Neural cell (in vitro differentiated cells): ENCODE measurements at regions not wholly inside any gene's neighbourhood (a gene's known extent, or its start where the extent isn't known, plus 50 kb on each side); places are given as distances from the start of the nearest gene placed in this dataset.

ENCODE experiments used
- H2AFZ ChIP-seq: fragments of 200-600, 300-800 bp; sonication (generic), shearing (Covaris generic); 2 replicates; pipeline ENCODE4 v1.6.0; 2014; ENCODE audit warnings: low read depth, mild to moderate bottlenecking, antibody characterized with exemption, low read length, moderate library complexity
- H3F3A ChIP-seq: fragments of 200-600 bp; shearing (Covaris generic); 2 replicates; pipeline ENCODE4 v1.6.1; 2016; ENCODE audit warnings: mild to moderate bottlenecking, moderate library complexity, mixed read lengths, antibody characterized with exemption, low read length; ENCODE audit not compliant: insufficient read depth, poor library complexity, severe bottlenecking
- H3K27ac ChIP-seq: fragments of 200-600, 300-800 bp; sonication (generic), shearing (Covaris generic); 2 replicates; pipeline ENCODE4 v1.5.1; 2014; ENCODE audit warnings: mild to moderate bottlenecking, low read length, moderate library complexity
- H3K27me3 ChIP-seq: fragments of 300-800, 200-600 bp; sonication (generic), shearing (Covaris generic); 2 replicates; pipeline ENCODE4 v1.6.0; 2014; ENCODE audit warnings: mild to moderate bottlenecking, low read depth, low read length, moderate library complexity; ENCODE audit not compliant: insufficient read depth
- H3K36me3 ChIP-seq: fragments of 300-800, 200-600 bp; sonication (generic), shearing (Covaris generic); 2 replicates; pipeline ENCODE4 v1.5.1; 2014; ENCODE audit warnings: mild to moderate bottlenecking, antibody characterized with exemption, low read length, moderate library complexity; ENCODE audit not compliant: insufficient read depth
- H3K4me2 ChIP-seq: fragments of 300-800, 200-600 bp; sonication (generic), shearing (Covaris generic); 2 replicates; pipeline ENCODE4 v1.6.0; 2014; ENCODE audit warnings: mild to moderate bottlenecking, low read length
- H3K4me3 ChIP-seq: fragments of 300-800, 200-600 bp; sonication (generic), shearing (Covaris generic); 2 replicates; pipeline ENCODE4 v1.5.1; 2014; ENCODE audit warnings: mild to moderate bottlenecking, low read length, moderate library complexity
- H3K79me2 ChIP-seq: fragments of 200-600 bp; shearing (Covaris generic); replicated peaks from 2 replicates; pipeline ENCODE4 v1.6.0; 2014; ENCODE audit warnings: mild to moderate bottlenecking, low read length, moderate library complexity; ENCODE audit not compliant: insufficient read depth
- H3K9ac ChIP-seq: fragments of 300-800, 200-600 bp; sonication (generic), shearing (Covaris generic); 2 replicates; pipeline ENCODE4 v1.6.1; 2016; ENCODE audit warnings: mild to moderate bottlenecking, low read length, mixed read lengths
- H3K9me2 ChIP-seq: fragments of 200-600 bp; shearing (Covaris generic); 2 replicates; pipeline ENCODE4 v1.6.1; 2016; ENCODE audit warnings: mild to moderate bottlenecking, low read length, mixed read lengths; ENCODE audit not compliant: insufficient read depth
- H3K9me3 ChIP-seq: fragments of 200-600, 300-800 bp; sonication (generic), shearing (Covaris generic); 2 replicates; pipeline ENCODE4 v1.6.1; 2016; ENCODE audit warnings: mild to moderate bottlenecking, mixed run types, low read length, moderate library complexity, mixed read lengths
- H4K20me1 ChIP-seq: fragments of 200-600 bp; shearing (Covaris generic); 2 replicates; pipeline ENCODE4 v1.6.1; 2016; ENCODE audit warnings: mild to moderate bottlenecking, mixed run types; ENCODE audit not compliant: insufficient read depth
- CTCF ChIP-seq: fragments of 450-650 bp; IDR thresholded peaks from 2 replicates; pipeline ENCODE4 v1.5.1; 2014; ENCODE audit warnings: antibody characterized with exemption, mild to moderate bottlenecking, moderate library complexity; ENCODE audit not compliant: poor library complexity, severe bottlenecking
- EP300 ChIP-seq: fragments of 450-650 bp; conservative IDR thresholded peaks from 2 replicates; pipeline ENCODE4 v1.6.1; 2014; ENCODE audit warnings: antibody characterized with exemption, mild to moderate bottlenecking, moderate library complexity; ENCODE audit not compliant: poor library complexity, severe bottlenecking
- EZH2 ChIP-seq: fragments of 200-600, 300-800 bp; shearing (Covaris generic), sonication (generic); IDR thresholded peaks from 2 replicates; pipeline ENCODE4 v1.6.1; 2014; ENCODE audit warnings: antibody characterized with exemption, low read length, borderline replicate concordance, mild to moderate bottlenecking; ENCODE audit not compliant: insufficient read depth, poor library complexity, severe bottlenecking
- MXI1 ChIP-seq: fragments of 450-650 bp; conservative IDR thresholded peaks from 2 replicates; pipeline ENCODE4 v1.6.1; 2014; ENCODE audit warnings: antibody characterized with exemption, mild to moderate bottlenecking; ENCODE audit not compliant: poor library complexity, severe bottlenecking
- POLR2AphosphoS5 ChIP-seq: IDR thresholded peaks from 2 replicates; pipeline ENCODE4 v1.6.1; 2012
- RAD21 ChIP-seq: fragments of 450-650 bp; conservative IDR thresholded peaks from 2 replicates; pipeline ENCODE4 v1.6.1; 2014; ENCODE audit warnings: antibody characterized with exemption, mild to moderate bottlenecking, moderate library complexity
- SMC3 ChIP-seq: fragments of 450-650 bp; conservative IDR thresholded peaks from 2 replicates; pipeline ENCODE4 v1.6.1; 2014; ENCODE audit warnings: antibody characterized with exemption, mild to moderate bottlenecking, moderate library complexity; ENCODE audit not compliant: poor library complexity
- TAF1 ChIP-seq: IDR thresholded peaks from 2 replicates; pipeline ENCODE4 v1.6.1; 2012; ENCODE audit warnings: low read depth
- TF ChIP-seq, protein P1 (sequence below): IDR thresholded peaks from 2 replicates; pipeline ENCODE4 v1.6.1; 2012; ENCODE audit warnings: borderline replicate concordance

GRCh38 chr20:11982955-11983470 is 65.3 kb downstream of the BTBD3 start:
- H3K9me2 ChIP-seq = no peaks in the 10 kb centered on the region
- no peaks in the 10 kb centered on the region for H3K36me3 ChIP-seq
- no peak overlapping the region for H3K4me3 ChIP-seq
- TF ChIP-seq CTCF (no peak), RAD21 (no peak), POLR2AphosphoS5 (no peak), SMC3 (no peak), TAF1 (no peak), EP300 (no peak), MXI1 (no peak), EZH2 (no peak)
- TF ChIP-seq, protein P1, sequence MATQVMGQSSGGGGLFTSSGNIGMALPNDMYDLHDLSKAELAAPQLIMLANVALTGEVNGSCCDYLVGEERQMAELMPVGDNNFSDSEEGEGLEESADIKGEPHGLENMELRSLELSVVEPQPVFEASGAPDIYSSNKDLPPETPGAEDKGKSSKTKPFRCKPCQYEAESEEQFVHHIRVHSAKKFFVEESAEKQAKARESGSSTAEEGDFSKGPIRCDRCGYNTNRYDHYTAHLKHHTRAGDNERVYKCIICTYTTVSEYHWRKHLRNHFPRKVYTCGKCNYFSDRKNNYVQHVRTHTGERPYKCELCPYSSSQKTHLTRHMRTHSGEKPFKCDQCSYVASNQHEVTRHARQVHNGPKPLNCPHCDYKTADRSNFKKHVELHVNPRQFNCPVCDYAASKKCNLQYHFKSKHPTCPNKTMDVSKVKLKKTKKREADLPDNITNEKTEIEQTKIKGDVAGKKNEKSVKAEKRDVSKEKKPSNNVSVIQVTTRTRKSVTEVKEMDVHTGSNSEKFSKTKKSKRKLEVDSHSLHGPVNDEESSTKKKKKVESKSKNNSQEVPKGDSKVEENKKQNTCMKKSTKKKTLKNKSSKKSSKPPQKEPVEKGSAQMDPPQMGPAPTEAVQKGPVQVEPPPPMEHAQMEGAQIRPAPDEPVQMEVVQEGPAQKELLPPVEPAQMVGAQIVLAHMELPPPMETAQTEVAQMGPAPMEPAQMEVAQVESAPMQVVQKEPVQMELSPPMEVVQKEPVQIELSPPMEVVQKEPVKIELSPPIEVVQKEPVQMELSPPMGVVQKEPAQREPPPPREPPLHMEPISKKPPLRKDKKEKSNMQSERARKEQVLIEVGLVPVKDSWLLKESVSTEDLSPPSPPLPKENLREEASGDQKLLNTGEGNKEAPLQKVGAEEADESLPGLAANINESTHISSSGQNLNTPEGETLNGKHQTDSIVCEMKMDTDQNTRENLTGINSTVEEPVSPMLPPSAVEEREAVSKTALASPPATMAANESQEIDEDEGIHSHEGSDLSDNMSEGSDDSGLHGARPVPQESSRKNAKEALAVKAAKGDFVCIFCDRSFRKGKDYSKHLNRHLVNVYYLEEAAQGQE = no peak
- no peaks in the 10 kb centered on the region for H4K20me1 ChIP-seq
- H3K27ac ChIP-seq = no peak overlapping the region
- no peaks in the 10 kb centered on the region for H3K79me2 ChIP-seq
- H3F3A ChIP-seq = no peaks in the 10 kb centered on the region
- no peak overlapping the region for H3K9ac ChIP-seq
- no peak overlapping the region for H3K4me2 ChIP-seq
- no peaks in the 10 kb centered on the region for H3K27me3 ChIP-seq
- H2AFZ ChIP-seq = no peak overlapping the region
- H3K9me3 ChIP-seq = no peaks in the 10 kb centered on the region

DNA sequence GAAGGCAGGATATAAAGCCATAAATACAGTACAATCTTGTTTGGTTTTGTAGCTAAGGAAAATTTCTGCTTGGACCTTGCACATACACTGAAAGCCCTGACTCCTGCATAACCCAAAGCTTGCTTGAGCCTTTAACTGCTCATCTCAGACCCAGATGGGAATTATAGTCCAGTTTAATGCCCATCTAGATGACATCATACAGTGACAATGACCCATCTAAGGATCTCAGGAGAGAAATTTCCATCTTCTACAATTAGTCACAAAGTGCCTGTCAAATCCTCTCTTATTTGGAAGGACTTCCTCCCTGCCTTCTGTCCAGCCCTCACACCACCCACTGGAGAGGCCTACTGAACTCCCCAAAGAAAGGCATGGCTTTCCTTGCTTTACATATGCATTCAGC is 69.3 kb downstream of the BTBD3 start:
- H3K4me2 ChIP-seq = no peak overlapping the region
- no peaks in the 10 kb centered on the region for H4K20me1 ChIP-seq
- no peak overlapping the region for H3K27ac ChIP-seq

More for the DNA sequence above, 69.3 kb downstream of the BTBD3 start:
- Histone ChIP-seq H3K9ac (no peak overlapping the region), H3K9me3 (no peaks in the 10 kb centered on the region), H3K27me3 (no peaks in the 10 kb centered on the region), H3K4me3 (no peak overlapping the region), H3F3A (no peaks in the 10 kb centered on the region), H3K79me2 (no peaks in the 10 kb centered on the region), H3K9me2 (no peaks in the 10 kb centered on the region), H2AFZ (no peak overlapping the region), H3K36me3 (no peaks in the 10 kb centered on the region)
- no peak for TF ChIP-seq EZH2
- no peak for TF ChIP-seq CTCF
- TF ChIP-seq RAD21 = no peak
- TF ChIP-seq, protein P1 = no peak
- TF ChIP-seq TAF1 = no peak
- no peak for TF ChIP-seq POLR2AphosphoS5
- no peak for TF ChIP-seq EP300
- no peak for TF ChIP-seq MXI1
- no peak for TF ChIP-seq SMC3
